ENCODE measurements at regions not wholly inside any gene's neighbourhood (a gene's known extent, or its start where the extent isn't known, plus 50 kb on each side); places are given as distances from the start of the nearest gene placed in this dataset.

GRCh38 chr7:114297121-114297520 is 117.5 kb upstream of the FOXP2 start:
- TF ChIP-seq MAX (IDR thresholded peaks at IDR 0.05; ENCODE audit: low read depth, low read length) (no peak), MYC (IDR thresholded peaks at IDR 0.05; ENCODE audit: low read depth, low read length) (no peak), POLR2A (IDR thresholded peaks at IDR 0.05; ENCODE audit: extremely low read depth, insufficient read length) (no peak), CTCF (IDR thresholded peaks at IDR 0.05; ENCODE audit: low read depth, low read length) (no peak)
- no peak overlapping the region for H3K4me3 ChIP-seq (ENCODE audit: low read depth, low read length)

GRCh38 chr7:114295522-114295921 is 119.1 kb upstream of the FOXP2 start:
- no peak for DNase-seq (ENCODE audit: low read depth)
- TF ChIP-seq MAX (IDR thresholded peaks at IDR 0.05; ENCODE audit: low read depth, low read length) (no peak), MYC (IDR thresholded peaks at IDR 0.05; ENCODE audit: low read depth, low read length) (no peak)
- no peak overlapping the region for H3K4me3 ChIP-seq (ENCODE audit: low read depth, low read length)

More at GRCh38 chr7:114297121-114297520, 117.5 kb upstream of the FOXP2 start:
- DNase-seq (ENCODE audit: low read depth), result no peak

GRCh38 chr7:114294036-114294435 is 120.6 kb upstream of the FOXP2 start:
- no peak for TF ChIP-seq MAX (IDR thresholded peaks at IDR 0.05; ENCODE audit: low read depth, low read length)
- TF ChIP-seq CTCF (IDR thresholded peaks at IDR 0.05; ENCODE audit: low read depth, low read length), result no peak
- TF ChIP-seq POLR2A (IDR thresholded peaks at IDR 0.05; ENCODE audit: extremely low read depth, insufficient read length), result no peak
- no peak for DNase-seq (ENCODE audit: low read depth)

GRCh38 chr7:114293289-114294012 is 121.2 kb upstream of the FOXP2 start:
- peak; percentile 18 for DNase-seq (ENCODE audit: low read depth)
- no peak overlapping the region for H3K4me3 ChIP-seq (ENCODE audit: low read depth, low read length)
- TF ChIP-seq MAX (IDR thresholded peaks at IDR 0.05; ENCODE audit: low read depth, low read length) (no peak), POLR2A (IDR thresholded peaks at IDR 0.05; ENCODE audit: extremely low read depth, insufficient read length) (no peak), MYC (IDR thresholded peaks at IDR 0.05; ENCODE audit: low read depth, low read length) (no peak), CTCF (IDR thresholded peaks at IDR 0.05; ENCODE audit: low read depth, low read length) (no peak)

More at GRCh38 chr7:114294036-114294435, 120.6 kb upstream of the FOXP2 start:
- no peak overlapping the region for H3K4me3 ChIP-seq (ENCODE audit: low read depth, low read length)

GRCh38 chr7:114279901-114280300 is 134.7 kb upstream of the FOXP2 start:
- DNase-seq (ENCODE audit: low read depth), result no peak
- no peak overlapping the region for H3K4me3 ChIP-seq (ENCODE audit: low read depth, low read length)
- TF ChIP-seq MAX (IDR thresholded peaks at IDR 0.05; ENCODE audit: low read depth, low read length) (no peak), MYC (IDR thresholded peaks at IDR 0.05; ENCODE audit: low read depth, low read length) (no peak), POLR2A (IDR thresholded peaks at IDR 0.05; ENCODE audit: extremely low read depth, insufficient read length) (no peak), CTCF (IDR thresholded peaks at IDR 0.05; ENCODE audit: low read depth, low read length) (no peak)

GRCh38 chr7:114273218-114273617 is 141.4 kb upstream of the FOXP2 start:
- no peak for DNase-seq (ENCODE audit: low read depth)
- H3K4me3 ChIP-seq (ENCODE audit: low read depth, low read length), result no peak overlapping the region
- TF ChIP-seq MAX (IDR thresholded peaks at IDR 0.05; ENCODE audit: low read depth, low read length) (no peak), CTCF (IDR thresholded peaks at IDR 0.05; ENCODE audit: low read depth, low read length) (no peak), MYC (IDR thresholded peaks at IDR 0.05; ENCODE audit: low read depth, low read length) (no peak), POLR2A (IDR thresholded peaks at IDR 0.05; ENCODE audit: extremely low read depth, insufficient read length) (no peak)

Measured in NB4 (cell line).